ENCODE measurements at regions not wholly inside any gene's neighbourhood (a gene's known extent, or its start where the extent isn't known, plus 50 kb on each side); places are given as distances from the start of the nearest gene placed in this dataset.
A peak's percentile ranks its signal among the peaks of the same experiment; 100 is the strongest.
"Not testable (repeated sequence)": the region's sequence is repeated elsewhere in the genome, so short reads cannot be mapped to it uniquely, and the experiment has no call there.

DNA sequence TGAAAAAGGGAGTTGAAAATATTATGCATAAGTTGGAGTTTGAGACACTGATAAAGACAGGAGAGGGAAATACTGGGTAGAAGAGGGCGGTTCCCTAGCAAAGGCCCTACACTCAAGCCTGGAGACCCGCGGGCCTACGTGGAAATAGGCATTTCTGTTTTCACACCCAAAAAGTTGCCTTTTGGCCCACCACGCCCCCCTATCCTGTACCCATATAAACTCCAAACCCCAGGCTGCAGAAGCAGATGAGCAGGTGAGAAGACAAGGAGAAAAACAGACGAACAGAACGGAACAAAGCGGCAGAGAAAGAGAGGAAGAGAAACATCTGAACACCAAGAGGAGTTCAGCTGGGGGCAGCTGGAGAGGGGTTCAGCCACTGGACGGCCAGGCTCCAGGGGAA is 177.9 kb downstream of the GALC start:
- no peak for DNase-seq (ENCODE audit: low spot score)

GRCh38 chr14:87813686-87814085 is 179.3 kb downstream of the GALC start:
- DNase-seq (ENCODE audit: low spot score) = no peak

- DNase-seq (ENCODE audit: low spot score) = no peak
Observed at GRCh38 chr14:87813211-87813610, 179.8 kb downstream of the GALC start.

GRCh38 chr14:87811246-87811645 is 181.7 kb downstream of the GALC start:
- DNase-seq (ENCODE audit: low spot score) = no peak

GRCh38 chr14:87810711-87811110 is 182.3 kb downstream of the GALC start:
- no peak for DNase-seq (ENCODE audit: low spot score)

- no peak for DNase-seq (ENCODE audit: low spot score)
Observed at GRCh38 chr14:87809261-87809660, 183.7 kb downstream of the GALC start.

- DNase-seq (ENCODE audit: low spot score) = peak; percentile 4
Observed at GRCh38 chr14:87805315-87805723, 187.7 kb downstream of the GALC start.

DNA sequence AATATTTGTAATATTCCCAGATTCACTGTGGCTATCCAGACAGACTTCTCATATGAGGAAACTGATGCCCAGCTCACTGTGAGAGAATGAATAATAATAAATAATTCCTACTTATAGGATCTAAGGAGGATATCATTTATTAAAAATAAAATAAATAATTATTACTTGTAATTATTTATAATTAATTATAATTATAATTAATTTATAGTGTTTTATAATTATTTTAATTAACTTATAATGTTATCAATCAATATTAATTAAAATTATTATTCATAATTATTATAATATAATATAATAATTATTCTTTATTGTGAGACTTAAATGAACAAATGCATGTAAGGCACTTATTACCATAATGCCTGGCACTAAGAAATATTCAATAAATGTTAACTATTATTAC is 192.8 kb downstream of the GALC start:
- no peak for DNase-seq (ENCODE audit: low spot score)

DNA sequence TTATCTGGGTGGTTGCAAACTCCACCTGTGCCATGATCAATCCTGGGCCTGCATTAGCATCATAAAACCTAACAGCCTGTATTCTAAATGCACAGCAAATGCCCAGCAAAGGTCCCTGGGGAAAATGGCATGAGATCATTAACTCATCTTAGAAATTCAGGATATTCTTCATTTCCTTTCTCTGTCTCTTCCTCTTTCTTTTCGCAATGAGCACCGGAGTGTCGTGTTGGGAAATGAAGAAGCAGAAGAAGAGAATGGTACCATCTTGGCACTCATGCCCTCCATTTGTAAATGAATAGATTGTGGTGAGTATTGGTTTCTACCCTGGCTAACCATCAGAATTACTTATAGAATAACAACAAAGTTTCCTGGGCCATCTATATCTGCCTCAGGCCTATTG is 193.6 kb downstream of the GALC start:
- DNase-seq (ENCODE audit: low spot score) = no peak

- DNase-seq (ENCODE audit: low spot score) = no peak
Observed at GRCh38 chr14:87797001-87797400, 196.0 kb downstream of the GALC start.

DNA sequence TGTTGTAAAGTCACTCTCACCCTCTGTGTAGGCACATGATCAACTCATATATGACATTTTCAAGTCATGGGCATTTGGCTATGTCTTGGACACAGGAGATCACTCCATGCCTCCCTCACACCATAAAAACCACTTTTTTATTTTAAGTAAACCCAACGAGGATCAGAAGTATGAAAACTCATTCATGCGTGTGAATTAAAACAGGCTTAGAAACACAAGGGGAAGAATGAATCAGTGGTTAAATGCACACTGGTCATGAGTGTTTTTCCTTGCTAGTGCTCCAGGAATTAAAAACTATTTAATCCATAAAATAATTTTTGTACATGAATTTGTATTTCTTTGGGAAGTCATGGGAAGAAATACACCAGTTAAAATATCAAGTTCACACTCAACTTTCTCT is 198.4 kb downstream of the GALC start:
- DNase-seq (ENCODE audit: low spot score) = no peak

- no peak for DNase-seq (ENCODE audit: low spot score)
Observed at GRCh38 chr14:87785897-87786296, 207.1 kb downstream of the GALC start.

- no peak for DNase-seq (ENCODE audit: low spot score)
Observed at GRCh38 chr14:87784386-87784785, 208.6 kb downstream of the GALC start.

DNA sequence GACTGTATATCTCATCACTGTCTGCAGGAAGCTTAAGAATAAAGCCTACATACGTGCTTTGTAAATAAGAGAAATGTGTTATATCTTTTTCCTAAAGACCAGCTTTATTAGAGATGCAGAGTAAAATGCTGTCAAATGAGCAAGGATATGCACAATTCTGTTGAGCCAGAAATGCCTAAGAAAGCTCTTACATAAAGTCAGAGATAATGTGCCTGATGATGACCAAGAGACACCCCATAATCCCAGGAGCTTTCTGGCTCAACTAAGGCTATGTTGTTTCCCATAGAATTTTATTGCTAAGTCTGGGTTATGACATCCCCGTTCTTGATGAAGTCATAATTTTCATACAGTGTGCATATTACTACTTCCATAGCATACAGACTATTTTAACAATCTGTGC is 209.9 kb downstream of the GALC start:
- DNase-seq (ENCODE audit: low spot score) = no peak

- DNase-seq (ENCODE audit: low spot score) = no peak
Observed at GRCh38 chr14:87772854-87773253, 220.1 kb downstream of the GALC start.

GRCh38 chr14:87767567-87767901 is 225.4 kb downstream of the GALC start:
- DNase-seq (ENCODE audit: low spot score) = no peak

GRCh38 chr14:87758876-87759275 is 234.1 kb downstream of the GALC start:
- no peak for DNase-seq (ENCODE audit: low spot score)

DNA sequence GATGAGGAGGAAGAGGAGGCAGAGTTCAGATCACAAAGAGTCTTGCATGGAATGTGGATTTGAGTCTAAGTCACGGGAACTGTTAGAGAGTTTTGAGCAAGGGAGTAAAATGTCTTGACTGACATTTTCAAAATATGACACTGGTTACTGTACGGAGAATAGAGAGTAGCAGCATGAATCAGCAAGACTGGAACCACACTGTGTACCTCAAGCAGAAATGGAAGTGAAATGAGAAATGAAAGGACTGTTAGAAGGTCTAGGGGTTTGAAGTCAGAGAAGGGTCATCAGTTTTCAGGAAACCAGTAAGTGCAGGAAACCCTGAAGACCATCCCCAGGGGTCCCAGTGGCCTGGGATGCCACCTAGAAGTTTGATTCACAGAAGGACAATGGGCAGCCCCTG is 236.3 kb downstream of the GALC start:
- no peak for DNase-seq (ENCODE audit: low spot score)

DNA sequence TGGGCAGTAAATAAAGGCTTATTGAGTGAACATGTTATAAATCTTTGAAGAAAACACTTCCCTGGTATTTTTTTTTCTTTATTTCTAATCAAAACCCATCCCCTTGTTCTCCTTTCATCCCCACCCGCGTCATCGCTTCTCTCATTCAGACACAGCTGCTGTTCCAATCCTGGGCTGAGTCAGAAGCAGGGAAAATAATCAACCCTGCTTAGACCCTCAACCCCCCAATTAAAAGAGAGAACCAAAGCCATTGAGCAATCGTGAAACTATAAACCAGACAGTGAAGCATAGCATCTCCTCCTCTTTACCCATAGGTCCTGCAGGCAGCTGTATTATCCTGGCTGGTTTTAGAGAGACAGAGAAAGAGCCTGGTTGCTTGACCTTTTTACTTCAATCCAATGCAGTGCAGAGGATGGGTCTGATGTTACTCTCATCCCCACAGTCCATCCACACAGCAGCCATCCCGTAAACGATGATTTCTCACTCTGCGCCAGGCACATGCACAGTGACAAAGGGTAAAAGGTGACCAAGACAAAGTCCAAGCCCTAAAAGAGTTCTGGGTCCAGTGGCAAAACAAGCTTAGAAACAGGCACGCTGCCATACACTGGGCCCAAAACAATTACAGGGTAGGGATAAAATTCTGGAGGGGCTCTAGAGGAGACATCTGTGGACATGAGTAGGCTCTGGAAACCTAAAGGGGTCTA is 238.3 kb downstream of the GALC start:
- DNase-seq (ENCODE audit: low spot score) = no peak

GRCh38 chr14:87748558-87748957 is 244.4 kb downstream of the GALC start:
- no peak for DNase-seq (ENCODE audit: low spot score)

GRCh38 chr14:87745507-87746118 is 247.4 kb downstream of the GALC start:
- DNase-seq (ENCODE audit: low spot score) = peak; percentile 39

DNA sequence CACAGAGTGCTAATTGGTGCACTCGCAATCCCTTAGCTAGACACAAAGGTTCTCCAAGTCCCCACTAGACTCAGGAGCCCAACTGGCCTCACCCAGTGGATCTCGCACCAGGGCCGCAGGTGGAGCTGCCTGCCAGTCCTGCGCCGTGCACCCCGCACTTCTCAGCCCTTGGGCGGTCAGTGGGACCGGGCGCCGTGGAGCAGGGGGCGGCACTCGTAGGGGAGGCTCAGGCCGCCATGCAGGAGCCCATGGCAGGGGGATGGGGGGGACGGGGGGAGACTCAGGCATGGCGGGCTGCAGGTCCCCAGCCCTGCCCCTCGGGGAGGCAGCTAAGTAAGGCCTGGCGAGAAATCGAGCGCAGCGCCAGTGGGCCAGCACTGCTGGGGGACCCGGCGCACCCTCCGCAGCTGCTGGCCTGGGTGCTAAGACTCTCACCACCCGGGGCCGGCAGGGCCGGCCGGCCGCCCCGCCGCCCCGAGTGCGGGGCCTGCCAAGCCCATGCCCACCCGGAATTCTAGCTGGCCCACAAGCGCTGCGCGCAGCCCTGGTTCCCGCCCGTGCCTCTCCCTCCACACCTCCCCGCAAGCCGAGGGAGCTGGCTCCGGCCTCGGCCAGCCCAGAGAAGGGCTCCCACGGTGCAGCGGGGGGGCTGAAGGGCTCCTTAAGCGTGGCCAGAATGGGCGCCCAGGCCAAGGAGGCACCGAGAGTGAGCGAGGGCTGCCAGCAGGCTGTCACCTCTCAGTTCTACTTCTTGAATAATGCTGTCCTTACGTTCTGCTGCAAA is 258.2 kb downstream of the GALC start:
- DNase-seq (ENCODE audit: low spot score) = not testable (repeated sequence)

GRCh38 chr14:87733115-87733514 is 259.9 kb downstream of the GALC start:
- DNase-seq (ENCODE audit: low spot score) = not testable (repeated sequence)
